H1 (cell line): ENCODE measurements at regions not wholly inside any gene's neighbourhood (a gene's known extent, or its start where the extent isn't known, plus 50 kb on each side); places are given as distances from the start of the nearest gene placed in this dataset.

Source experiments
- CTCF ChIA-PET: fragments of 300-600 bp; sonication (Branson Sonifier 250); formaldehyde crosslinking; loops from one replicate; lab custom pipeline; 2021; ENCODE audit not compliant: partially characterized antibody; lab: Charles Lee
- POLR2A ChIA-PET: fragments of 300-600 bp; sonication (Branson Sonifier 250); formaldehyde crosslinking; loops from one replicate; lab custom pipeline; 2021; ENCODE audit warnings: inconsistent platforms; ENCODE audit not compliant: partially characterized antibody; lab: Charles Lee
- DNase-seq, 2 experiments: peaks; one replicate each; pipeline versions ENCODE4 v3.0.0 to v3.0.0-alpha.2; 2010 to 2022; ENCODE audit warnings: low spot score in 2 of 2, low read depth in 1 of 2, mixed read lengths in 1 of 2
- FAIRE-seq: peaks from 2 replicates; lab custom pipeline; 2011; peaks lifted over from hg19 to GRCh38; lab: Jason Lieb, UNC
- H2AFZ ChIP-seq: 2 replicates; pipeline ENCODE4 v1.8.1; 2012; ENCODE audit warnings: low read length, inconsistent platforms
- H2AK5ac ChIP-seq: 2 replicates; pipeline ENCODE4 v1.6.1; 2013; ENCODE audit warnings: low read depth, low read length
- H2BK120ac ChIP-seq: replicated peaks from 2 replicates; pipeline ENCODE3; 2013; ENCODE audit warnings: low read depth, low read length, inconsistent platforms
- H2BK12ac ChIP-seq: 2 replicates; pipeline ENCODE4 v1.6.1; 2013; ENCODE audit warnings: low read depth, low read length
- H2BK15ac ChIP-seq: 2 replicates; pipeline ENCODE4 v1.6.1; 2013; ENCODE audit warnings: low read length
- H2BK20ac ChIP-seq: 2 replicates; pipeline ENCODE4 v1.6.1; 2013; ENCODE audit warnings: low read length
- H2BK5ac ChIP-seq: 2 replicates; pipeline ENCODE4 v1.6.1; 2013; ENCODE audit warnings: low read depth, low read length
- H3K14ac ChIP-seq: 2 replicates; pipeline ENCODE4 v1.6.1; 2013; ENCODE audit warnings: inconsistent platforms; ENCODE audit not compliant: insufficient read length
- H3K18ac ChIP-seq: 2 replicates; pipeline ENCODE4 v1.6.1; 2013; ENCODE audit warnings: low read length; ENCODE audit errors: extremely low read depth
- H3K23ac ChIP-seq: 2 replicates; pipeline ENCODE4 v1.6.1; 2013; ENCODE audit warnings: inconsistent platforms; ENCODE audit not compliant: insufficient read length
- H3K23me2 ChIP-seq: 2 replicates; pipeline ENCODE4 v1.6.1; 2013; ENCODE audit warnings: low read depth, low read length
- H3K27ac ChIP-seq: 2 replicates; pipeline ENCODE4 v1.6.1; 2011; ENCODE audit warnings: low read depth, low read length, inconsistent platforms
- H3K27me3 ChIP-seq, 4 experiments: replicated peaks in 1 of 4; 1 replicate in 1 of 4; 2 replicates in 3 of 4; pipeline versions ENCODE4 v1.6.1 to v1.8.1; 2011 to 2013; ENCODE audit warnings: low read length in 3 of 4, mild to moderate bottlenecking in 3 of 4, inconsistent platforms in 2 of 4, mixed read lengths in 2 of 4, moderate library complexity in 1 of 4; ENCODE audit not compliant: control insufficient read depth in 3 of 4, insufficient read depth in 3 of 4; ENCODE audit errors: extremely low read depth in 1 of 4
- H3K36me3 ChIP-seq, 4 experiments: 2 replicates each; pipeline versions ENCODE4 v1.6.1 to v1.8.1; 2011 to 2013; ENCODE audit warnings: mild to moderate bottlenecking in 4 of 4, low read length in 3 of 4, moderate library complexity in 2 of 4, control low read depth in 1 of 4, inconsistent platforms in 1 of 4; ENCODE audit not compliant: insufficient read depth in 4 of 4, control insufficient read depth in 2 of 4
- H3K4ac ChIP-seq: replicated peaks from 2 replicates; pipeline ENCODE3; 2013; ENCODE audit warnings: low read length, low read depth, mixed read lengths, inconsistent platforms; ENCODE audit not compliant: insufficient read length
- H3K4me1 ChIP-seq, 4 experiments: replicated peaks in 1 of 4; 1 replicate in 1 of 4; 2 replicates in 3 of 4; pipeline versions ENCODE4 v1.6.1 to v1.8.1; 2011 to 2013; ENCODE audit warnings: low read length in 3 of 4, inconsistent platforms in 2 of 4, mixed read lengths in 1 of 4; ENCODE audit not compliant: insufficient read depth in 4 of 4, control insufficient read depth in 3 of 4
- H3K4me2 ChIP-seq, 2 experiments: 2 replicates each; pipeline versions ENCODE4 v1.6.1 to v1.8.1; 2011 to 2013; ENCODE audit warnings: low read depth in 2 of 2, low read length in 2 of 2, control low read depth in 1 of 2, inconsistent platforms in 1 of 2, mild to moderate bottlenecking in 1 of 2; ENCODE audit not compliant: insufficient read depth in 1 of 2
- H3K4me3 ChIP-seq, 4 experiments: fragments of 200-600, 300-600 bp in 1 of 4; sonication (generic), shearing (Covaris generic), sonication (Bioruptor Twin) in 1 of 4; 2 replicates each; pipeline versions ENCODE4 v1.5.1 to v1.8.1; 2011 to 2016; ENCODE audit warnings: low read length in 4 of 4, low read depth in 3 of 4, control low read depth in 2 of 4, inconsistent platforms in 2 of 4, mild to moderate bottlenecking in 2 of 4, mixed read lengths in 1 of 4, moderate library complexity in 1 of 4; ENCODE audit not compliant: insufficient read depth in 2 of 4; ENCODE audit errors: extremely low read depth in 1 of 4
- H3K56ac ChIP-seq: replicated peaks from 2 replicates; pipeline ENCODE3; 2013; ENCODE audit warnings: low read depth, mild to moderate bottlenecking, mixed read lengths, low read length, inconsistent platforms; ENCODE audit not compliant: insufficient read length
- H3K79me1 ChIP-seq: 2 replicates; pipeline ENCODE4 v1.6.1; 2013; ENCODE audit warnings: low read depth, low read length, control low read depth
- H3K79me2 ChIP-seq, 2 experiments: 2 replicates each; pipeline versions ENCODE4 v1.6.1 to v1.8.1; 2012 to 2013; ENCODE audit warnings: low read length in 2 of 2, mild to moderate bottlenecking in 2 of 2, inconsistent platforms in 1 of 2; ENCODE audit not compliant: insufficient read depth in 2 of 2, control insufficient read depth in 1 of 2
- H3K9ac ChIP-seq, 4 experiments: replicated peaks in 1 of 4; 1 replicate in 1 of 4; 2 replicates in 3 of 4; pipeline versions ENCODE4 v1.6.1 to v1.8.1; 2011 to 2013; ENCODE audit warnings: low read depth in 3 of 4, low read length in 3 of 4, control low read depth in 2 of 4, mild to moderate bottlenecking in 2 of 4, moderate library complexity in 2 of 4, inconsistent platforms in 1 of 4; ENCODE audit errors: extremely low read depth in 1 of 4
- H3K9me3 ChIP-seq, 2 experiments: 2 replicates each; pipeline versions ENCODE4 v1.6.1 to v1.8.1; 2012 to 2013; ENCODE audit warnings: mild to moderate bottlenecking in 2 of 2, moderate library complexity in 2 of 2, control low read depth in 1 of 2, inconsistent platforms in 1 of 2, low read depth in 1 of 2, low read length in 1 of 2, mixed read lengths in 1 of 2; ENCODE audit not compliant: insufficient read depth in 2 of 2
- H4K20me1 ChIP-seq, 2 experiments: replicated peaks in 1 of 2; 2 replicates each; pipeline versions ENCODE3 to v1.8.1; 2011 to 2013; ENCODE audit warnings: inconsistent platforms in 2 of 2, low read length in 2 of 2, mild to moderate bottlenecking in 1 of 2; ENCODE audit not compliant: insufficient read depth in 2 of 2, control insufficient read depth in 1 of 2
- H4K5ac ChIP-seq: 2 replicates; pipeline ENCODE4 v1.6.1; 2013; ENCODE audit warnings: low read length, low read depth, mixed read lengths, inconsistent platforms; ENCODE audit not compliant: insufficient read length
- H4K8ac ChIP-seq: 2 replicates; pipeline ENCODE4 v1.8.0; 2013; ENCODE audit warnings: mild to moderate bottlenecking, moderate library complexity, low read length, inconsistent platforms; ENCODE audit not compliant: insufficient read depth; ENCODE audit errors: extremely low read depth
- H4K91ac ChIP-seq: replicated peaks from 2 replicates; pipeline ENCODE3; 2013; ENCODE audit warnings: low read length, mixed read lengths, inconsistent platforms; ENCODE audit not compliant: insufficient read length
- BCL11A ChIP-seq, 2 experiments: IDR thresholded peaks; one replicate each; pipeline ENCODE4 v1.6.1; 2011; ENCODE audit warnings: low read depth in 2 of 2, low read length in 2 of 2, mild to moderate bottlenecking in 2 of 2
- CBX5 ChIP-seq: fragments of 300-800, 300-1000 bp; sonication (generic); IDR thresholded peaks from 2 replicates; pipeline ENCODE4 v1.7.1; 2016; ENCODE audit warnings: antibody characterized with exemption, low read length, low read depth
- CEBPB ChIP-seq: IDR thresholded peaks from 2 replicates; pipeline ENCODE4 v1.6.1; 2012; ENCODE audit warnings: low read depth, low read length
- GTF2F1 ChIP-seq: IDR thresholded peaks from 2 replicates; pipeline ENCODE4 v1.6.1; 2012; ENCODE audit warnings: low read depth, low read length, improper control_type of control experiment, borderline replicate concordance
- RAD21 ChIP-seq, 2 experiments: IDR thresholded peaks in 1 of 2; conservative IDR thresholded peaks in 1 of 2; 2 replicates each; pipeline ENCODE4 v1.6.1; 2011; ENCODE audit warnings: low read depth in 2 of 2, low read length in 2 of 2, improper control_type of control experiment in 1 of 2, inconsistent platforms in 1 of 2, mild to moderate bottlenecking in 1 of 2, moderate library complexity in 1 of 2
- RBBP5 ChIP-seq: IDR thresholded peaks from 2 replicates; pipeline ENCODE4 v1.7.1; 2012; ENCODE audit warnings: low read depth, mild to moderate bottlenecking, inconsistent platforms, low read length, moderate library complexity, borderline replicate concordance
- SP1 ChIP-seq: IDR thresholded peaks from 2 replicates; pipeline ENCODE4 v1.6.1; 2011; ENCODE audit warnings: low read depth, low read length
- SP4 ChIP-seq: IDR thresholded peaks from 2 replicates; pipeline ENCODE4 v1.6.1; 2012; ENCODE audit warnings: low read length, inconsistent platforms
- SUZ12 ChIP-seq: fragments of 200-600 bp; sonication (generic); IDR thresholded peaks from 2 replicates; pipeline ENCODE4 v1.6.1; 2012; ENCODE audit warnings: mild to moderate bottlenecking, inconsistent platforms, low read length, moderate library complexity, mixed read lengths
- TBP ChIP-seq: IDR thresholded peaks from 2 replicates; pipeline ENCODE4 v1.6.1; 2011; ENCODE audit warnings: low read depth, low read length, improper control_type of control experiment
- WGBS, 2 experiments: shearing (Covaris generic) in 1 of 2; methylation state at CpG; one replicate each; pipeline versions ENCODE4 v1.1.6 to v1.1.7; 2013 to 2015; ENCODE audit warnings: low lambda C conversion rate in 2 of 2, mixed read lengths in 2 of 2, inconsistent platforms in 1 of 2, low coverage in 1 of 2, missing lambda C conversion rate in 1 of 2; ENCODE audit not compliant: insufficient replicate concordance in 2 of 2, insufficient coverage in 1 of 2, insufficient read length in 1 of 2; ENCODE audit errors: extremely low coverage in 1 of 2, missing lambda C conversion rate in 1 of 2; 5-methylcytosine and 5-hydroxymethylcytosine counted together
- TF ChIP-seq, protein P1 (sequence below), 3 experiments: IDR thresholded peaks; 1 replicate in 2 of 3; 2 replicates in 1 of 3; pipeline versions ENCODE4 v1.5.1 to v1.6.1; 2011; ENCODE audit warnings: low read length in 3 of 3, mild to moderate bottlenecking in 3 of 3, inconsistent platforms in 2 of 3, low read depth in 1 of 3, moderate library complexity in 1 of 3; ENCODE audit not compliant: insufficient read depth in 1 of 3; ENCODE audit errors: control extremely low read depth in 1 of 3

DNA sequence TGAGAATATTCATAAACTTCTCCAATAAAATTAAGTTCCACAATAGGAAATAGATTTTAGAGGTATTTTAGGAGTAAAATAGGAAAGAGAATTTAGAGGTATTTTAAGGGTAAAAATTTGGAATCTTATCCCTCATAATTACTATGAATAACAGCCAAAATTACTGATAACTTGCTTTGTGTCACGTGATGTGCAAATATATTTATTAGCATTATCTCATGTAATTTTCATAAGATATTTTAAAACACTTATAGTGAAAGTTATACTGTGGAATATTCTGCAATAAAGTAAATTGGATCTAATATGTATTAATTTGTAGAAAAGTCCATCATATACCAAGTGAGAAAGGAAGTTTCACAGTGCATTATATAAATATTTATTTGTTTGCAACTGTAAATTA, 64.2 kb upstream of the VWDE start:
- Histone ChIP-seq H3K9me3 (peaks cover 0 to 2% of the 10 kb centered on the region in 2 experiments; a peak in 1 of 4 replicates), H3K56ac (no peak overlapping the region), H3K79me1 (no peaks in the 10 kb centered on the region), H2BK15ac (no peak overlapping the region), H4K5ac (no peak overlapping the region), H3K23ac (no peak overlapping the region), H4K20me1 (no peaks in the 10 kb centered on the region), H2AK5ac (no peak overlapping the region), H3K23me2 (no peaks in the 10 kb centered on the region), H3K18ac (no peak overlapping the region), H4K8ac (no peak overlapping the region), H2BK5ac (no peak overlapping the region), H3K14ac (no peak overlapping the region), H3K36me3 (no peaks in the 10 kb centered on the region), H3K27me3 (no peaks in the 10 kb centered on the region), H3K27ac (no peak overlapping the region), H3K4me2 (no peak overlapping the region), H3K9ac (no peak overlapping the region), H3K4me1 (no peaks in the 10 kb centered on the region), H4K91ac (no peak overlapping the region), H3K79me2 (no peaks in the 10 kb centered on the region), H2BK12ac (no peak overlapping the region), H3K4me3 (no peak overlapping the region), H2BK120ac (no peak overlapping the region), H3K4ac (no peak overlapping the region), H2BK20ac (no peak overlapping the region), H2AFZ (no peak overlapping the region)
- DNase-seq, result no peak
- 96% methylated on average over 1 of the region's 1 CpG; no CpG with 5 or more reads in 1 of the 2 experiments for WGBS, 2 experiments
- FAIRE-seq, result no peak
- ChIA-PET CTCF (no interaction called here), POLR2A (no interaction called here)
- no peak for TF ChIP-seq SUZ12
- TF ChIP-seq RBBP5, result no peak
- TF ChIP-seq, protein P1, sequence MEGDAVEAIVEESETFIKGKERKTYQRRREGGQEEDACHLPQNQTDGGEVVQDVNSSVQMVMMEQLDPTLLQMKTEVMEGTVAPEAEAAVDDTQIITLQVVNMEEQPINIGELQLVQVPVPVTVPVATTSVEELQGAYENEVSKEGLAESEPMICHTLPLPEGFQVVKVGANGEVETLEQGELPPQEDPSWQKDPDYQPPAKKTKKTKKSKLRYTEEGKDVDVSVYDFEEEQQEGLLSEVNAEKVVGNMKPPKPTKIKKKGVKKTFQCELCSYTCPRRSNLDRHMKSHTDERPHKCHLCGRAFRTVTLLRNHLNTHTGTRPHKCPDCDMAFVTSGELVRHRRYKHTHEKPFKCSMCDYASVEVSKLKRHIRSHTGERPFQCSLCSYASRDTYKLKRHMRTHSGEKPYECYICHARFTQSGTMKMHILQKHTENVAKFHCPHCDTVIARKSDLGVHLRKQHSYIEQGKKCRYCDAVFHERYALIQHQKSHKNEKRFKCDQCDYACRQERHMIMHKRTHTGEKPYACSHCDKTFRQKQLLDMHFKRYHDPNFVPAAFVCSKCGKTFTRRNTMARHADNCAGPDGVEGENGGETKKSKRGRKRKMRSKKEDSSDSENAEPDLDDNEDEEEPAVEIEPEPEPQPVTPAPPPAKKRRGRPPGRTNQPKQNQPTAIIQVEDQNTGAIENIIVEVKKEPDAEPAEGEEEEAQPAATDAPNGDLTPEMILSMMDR (IDR thresholded peaks at IDR 0.05; ENCODE audit: control extremely low read depth in 1 of 3, insufficient read depth in 1 of 3, low read depth in 1 of 3, low read length in 3 of 3), result no peak
- no peak for TF ChIP-seq CBX5
- TF ChIP-seq SP4, result no peak
- TF ChIP-seq CEBPB, result no peak
- no peak for TF ChIP-seq TBP
- TF ChIP-seq BCL11A (IDR thresholded peaks at IDR 0.05; ENCODE audit: low read depth in 2 of 2, low read length in 2 of 2), result no peak
- TF ChIP-seq RAD21 (IDR thresholded peaks at IDR 0.05 in 1 of 2, conservative IDR thresholded peaks at IDR 0.05 in 1 of 2; ENCODE audit: low read depth in 2 of 2, low read length in 2 of 2), result no peak
- TF ChIP-seq SP1, result no peak
- no peak for TF ChIP-seq GTF2F1
